Activated CD8-positive, alpha-beta T cell treated with anti-CD3 and anti-CD28 coated beads for 36 hours (primary cell): ENCODE measurements at regions not wholly inside any gene's neighbourhood (a gene's known extent, or its start where the extent isn't known, plus 50 kb on each side); places are given as distances from the start of the nearest gene placed in this dataset.

Source experiments
- ATAC-seq: fragments of 200-7000 bp; cut with Tn5 transposase; one replicate; pipeline ENCODE4 v1.10.0; 2021; ENCODE audit warnings: mild to moderate bottlenecking, moderate library complexity
- CTCF ChIA-PET: fragments of 350-600 bp; sonication (Branson Sonifier 250); formaldehyde crosslinking; loops from one replicate; lab custom pipeline; 2021; ENCODE audit warnings: antibody characterized with exemption; lab: Charles Lee
- POLR2A ChIA-PET: fragments of 350-600 bp; sonication (Branson Sonifier 250); formaldehyde crosslinking; loops from one replicate; lab custom pipeline; 2021; ENCODE audit warnings: antibody characterized with exemption; lab: Charles Lee
- DNase-seq: peaks from one replicate; pipeline ENCODE4 v3.0.0-alpha.2; 2020
- H3K27ac Mint-ChIP-seq: one replicate; pipeline ENCODE4 v1.8.0; 2021; ENCODE audit warnings: mild to moderate bottlenecking, mixed read lengths
- H3K27me3 Mint-ChIP-seq: one replicate; pipeline ENCODE4 v1.8.0; 2021; ENCODE audit warnings: mixed read lengths
- H3K36me3 Mint-ChIP-seq: one replicate; pipeline ENCODE4 v1.8.0; 2021; ENCODE audit warnings: low read depth, mixed read lengths
- H3K4me1 Mint-ChIP-seq: one replicate; pipeline ENCODE4 v1.8.0; 2021; ENCODE audit warnings: low read depth, mixed read lengths
- H3K4me3 Mint-ChIP-seq: one replicate; pipeline ENCODE4 v1.8.0; 2021; ENCODE audit warnings: mild to moderate bottlenecking, moderate library complexity, mixed read lengths
- H3K9me3 Mint-ChIP-seq: one replicate; pipeline ENCODE4 v1.8.0; 2021; ENCODE audit warnings: mixed read lengths
- CTCF ChIP-seq: fragments of 200-600 bp; IDR thresholded peaks from one replicate; pipeline ENCODE4 v1.8.0; 2022; ENCODE audit warnings: antibody characterized with exemption, mild to moderate bottlenecking
- intact Hi-C: fragments of 100-400 bp; cut with micrococcal nuclease; formaldehyde crosslinking; loops from one replicate; pipeline ENCODE4 v1.10.0; 2022

DNA sequence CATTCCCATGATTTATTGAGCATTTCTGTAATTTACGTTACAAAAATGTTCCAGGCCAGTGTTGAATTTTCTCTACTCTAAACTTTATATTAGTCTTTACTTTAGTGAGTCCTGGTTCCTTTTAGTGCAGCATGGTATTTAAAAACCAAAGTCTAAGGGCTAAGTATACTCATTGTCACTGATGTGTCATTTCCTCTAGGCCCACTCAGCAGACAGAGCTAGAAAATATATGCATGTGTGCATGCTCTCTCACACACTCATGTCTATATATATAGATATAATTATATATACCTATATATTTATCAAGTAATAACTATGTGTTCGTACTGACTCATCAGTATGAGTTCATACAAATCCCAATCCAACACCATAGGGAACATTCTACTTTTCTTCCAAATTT is 132.5 kb upstream of the SLC8A1 start:
- Mint-ChIP-seq H3K27ac (no peak overlapping the region), H3K4me1 (no peaks in the 10 kb centered on the region), H3K4me3 (no peak overlapping the region), H3K27me3 (no peaks in the 10 kb centered on the region), H3K9me3 (peaks cover 1% of the 10 kb centered on the region), H3K36me3 (no peaks in the 10 kb centered on the region)
- DNase-seq, result no peak
- ChIA-PET POLR2A (no interaction called here), CTCF (no interaction called here)
- intact Hi-C loops, result no loop called here
- no peak for TF ChIP-seq CTCF
- no peak for ATAC-seq

DNA sequence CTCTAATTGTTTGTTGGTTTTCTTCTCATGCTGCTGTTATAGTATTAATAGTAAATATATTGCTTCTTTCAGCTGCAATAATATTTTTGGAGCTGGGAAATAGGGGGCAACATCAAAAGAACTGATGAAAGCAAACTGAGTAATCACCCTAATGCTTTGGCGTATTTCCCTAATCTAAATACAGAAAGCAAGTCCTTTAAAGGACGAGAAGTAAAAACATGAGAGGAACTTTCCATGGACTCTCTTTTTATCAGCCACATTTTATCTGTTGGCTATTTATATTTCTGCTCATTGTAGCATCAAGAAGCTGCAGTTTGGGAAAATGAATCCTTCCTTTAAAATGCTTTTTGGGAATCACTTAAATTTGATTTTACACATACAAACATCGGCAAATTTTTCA is 139.9 kb upstream of the SLC8A1 start:
- CTCF ChIA-PET, result no interaction called here
- no peak for DNase-seq
- intact Hi-C loops, result no loop called here
- TF ChIP-seq CTCF, result no peak
- no peak for ATAC-seq
- Mint-ChIP-seq H3K27me3 (no peaks in the 10 kb centered on the region), H3K9me3 (no peaks in the 10 kb centered on the region), H3K4me1 (no peaks in the 10 kb centered on the region), H3K4me3 (no peak overlapping the region), H3K36me3 (no peaks in the 10 kb centered on the region), H3K27ac (no peak overlapping the region)
- POLR2A ChIA-PET, result no interaction called here

GRCh38 chr2:40592218-40592617 is 140.3 kb upstream of the SLC8A1 start:
- H3K27me3 Mint-ChIP-seq, result no peaks in the 10 kb centered on the region
- H3K27ac Mint-ChIP-seq, result no peak overlapping the region
- ChIA-PET CTCF (no interaction called here), POLR2A (no interaction called here)
- no peaks in the 10 kb centered on the region for H3K9me3 Mint-ChIP-seq
- H3K36me3 Mint-ChIP-seq, result no peaks in the 10 kb centered on the region
- DNase-seq, result no peak
- intact Hi-C loops, result no loop called here
- TF ChIP-seq CTCF, result no peak
- H3K4me1 Mint-ChIP-seq, result no peaks in the 10 kb centered on the region
- ATAC-seq, result no peak
- H3K4me3 Mint-ChIP-seq, result no peak overlapping the region

- Mint-ChIP-seq H3K27me3 (no peaks in the 10 kb centered on the region), H3K27ac (no peak overlapping the region), H3K4me1 (no peaks in the 10 kb centered on the region), H3K36me3 (no peaks in the 10 kb centered on the region), H3K9me3 (no peaks in the 10 kb centered on the region), H3K4me3 (no peak overlapping the region)
- intact Hi-C loops, result no loop called here
- DNase-seq, result no peak
- CTCF ChIA-PET, result no interaction called here
- ATAC-seq, result no peak
- POLR2A ChIA-PET, result no interaction called here
- TF ChIP-seq CTCF, result no peak
These were observed 155.0 kb upstream of the SLC8A1 start for GRCh38 chr2:40606862-40607261.

- H3K36me3 Mint-ChIP-seq, result no peaks in the 10 kb centered on the region
- no peak for DNase-seq
- intact Hi-C loops, result no loop called here
- no peak for TF ChIP-seq CTCF
- H3K27ac Mint-ChIP-seq, result no peak overlapping the region
- ATAC-seq, result no peak
- ChIA-PET CTCF (no interaction called here), POLR2A (no interaction called here)
- H3K4me3 Mint-ChIP-seq, result no peak overlapping the region
- H3K9me3 Mint-ChIP-seq, result peaks cover 1% of the 10 kb centered on the region
- no peaks in the 10 kb centered on the region for H3K4me1 Mint-ChIP-seq
- H3K27me3 Mint-ChIP-seq, result no peaks in the 10 kb centered on the region
These were observed 159.3 kb upstream of the SLC8A1 start for GRCh38 chr2:40611196-40611595.
